ENCODE measurements at regions not wholly inside any gene's neighbourhood (a gene's known extent, or its start where the extent isn't known, plus 50 kb on each side); places are given as distances from the start of the nearest gene placed in this dataset.

DNA sequence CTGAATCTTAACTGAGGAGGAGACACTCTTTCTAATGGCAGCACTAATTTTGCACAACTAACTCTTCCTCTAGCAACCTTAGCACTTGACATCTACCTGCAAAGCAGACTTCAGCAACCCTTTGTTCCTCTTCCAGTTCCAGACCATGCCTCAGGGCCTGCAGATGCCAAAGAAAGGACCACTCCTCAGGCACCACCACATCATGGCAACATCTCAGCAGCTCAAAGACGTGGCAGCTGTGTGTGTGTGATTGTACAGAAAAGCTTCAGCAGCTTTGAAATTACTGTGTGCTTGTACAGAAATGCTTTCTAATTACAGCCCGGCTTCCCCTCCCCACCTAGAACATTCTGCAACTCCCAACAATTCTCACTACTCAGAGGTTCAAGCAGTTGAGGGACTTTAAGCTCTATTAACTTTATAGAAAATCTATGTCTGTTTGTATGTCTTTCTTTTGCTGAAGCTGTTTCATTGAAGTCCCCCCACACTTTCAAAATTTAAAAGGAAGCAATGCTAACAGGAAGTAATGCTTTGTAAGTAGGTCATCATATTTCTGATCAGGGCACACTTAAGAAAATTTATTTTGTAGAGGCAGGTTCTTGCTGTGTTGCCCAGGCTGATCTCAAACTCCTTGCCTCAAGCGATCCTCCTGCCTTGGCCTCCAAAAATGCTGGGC is 115.2 kb downstream of the CD47 start:
- Histone ChIP-seq H3K4me3 (no peak overlapping the region), H3K36me3 (no peaks in the 10 kb centered on the region), H3K27me3 (no peaks in the 10 kb centered on the region), H3K9me3 (no peaks in the 10 kb centered on the region)
- no peak for DNase-seq

DNA sequence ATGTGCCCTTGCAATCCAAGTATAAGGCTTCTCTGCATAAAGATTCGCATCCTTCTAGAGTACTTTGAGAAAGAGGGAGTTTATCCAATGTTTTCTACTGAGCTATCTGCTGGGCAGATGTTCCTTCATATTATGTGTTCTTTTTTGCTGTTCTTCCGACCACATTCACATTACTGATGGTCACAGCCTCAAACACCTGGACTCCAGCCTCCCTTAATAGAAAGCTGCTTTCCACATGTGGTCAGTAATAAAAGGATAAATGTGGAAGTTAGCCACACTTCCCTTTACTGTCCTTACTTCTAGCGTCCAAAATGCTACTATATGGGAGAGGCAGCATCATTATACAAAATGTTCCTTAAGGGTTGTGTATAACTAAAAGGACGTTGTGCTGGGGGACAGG is 116.9 kb downstream of the CD47 start:
- DNase-seq, result no peak
- Histone ChIP-seq H3K36me3 (no peaks in the 10 kb centered on the region), H3K4me3 (no peak overlapping the region), H3K27me3 (no peaks in the 10 kb centered on the region), H3K9me3 (no peaks in the 10 kb centered on the region)

DNA sequence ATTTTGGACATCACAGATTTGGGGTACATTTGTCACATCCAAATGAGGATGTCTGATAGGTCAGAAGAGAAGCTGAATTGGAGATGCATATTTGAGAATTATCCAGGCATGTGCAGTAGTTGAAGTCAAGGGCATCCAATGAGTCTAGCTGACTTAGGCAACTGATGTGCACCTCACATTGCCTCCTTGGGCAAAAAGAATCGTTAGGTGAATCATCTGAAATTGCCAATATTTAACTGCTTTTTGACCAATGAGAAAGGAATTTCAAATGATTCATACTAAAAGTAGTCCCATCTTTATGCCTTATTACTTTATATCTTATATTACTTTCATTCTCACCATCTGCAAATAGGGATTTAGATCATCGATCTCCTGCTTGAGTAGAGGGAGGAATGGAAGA is 117.7 kb downstream of the CD47 start:
- no peaks in the 10 kb centered on the region for H3K27me3 ChIP-seq
- H3K9me3 ChIP-seq, result no peaks in the 10 kb centered on the region
- DNase-seq, result no peak
- no peak overlapping the region for H3K4me3 ChIP-seq
- H3K36me3 ChIP-seq, result no peaks in the 10 kb centered on the region

DNA sequence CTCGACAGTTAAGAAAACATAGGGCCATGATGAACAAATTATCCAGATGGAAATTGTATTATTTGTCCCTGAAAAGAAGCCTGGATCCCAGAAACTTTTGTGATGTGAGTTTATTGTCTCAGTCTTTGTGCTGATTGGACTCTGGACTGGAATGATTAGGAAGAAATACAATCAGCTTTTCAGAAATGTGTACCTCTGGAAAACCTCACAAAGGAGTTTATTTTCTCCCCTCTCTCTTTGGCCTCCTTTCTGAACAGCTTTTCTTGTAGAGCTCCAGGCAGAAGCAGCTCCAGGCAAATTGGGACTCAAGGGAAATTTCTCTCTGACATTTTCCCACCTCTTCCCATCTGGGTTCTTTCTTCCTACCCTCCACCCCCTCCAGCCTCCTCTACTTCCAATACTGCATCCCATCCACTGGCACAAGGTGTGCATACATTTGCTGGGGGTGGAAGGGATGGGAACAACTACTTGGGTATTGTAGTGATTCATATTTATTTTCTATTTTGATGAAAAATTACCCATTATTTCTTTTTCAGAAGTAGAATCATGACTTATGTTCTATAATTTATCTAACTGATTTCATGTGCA is 119.7 kb downstream of the CD47 start:
- H3K9me3 ChIP-seq, result no peaks in the 10 kb centered on the region
- no peaks in the 10 kb centered on the region for H3K36me3 ChIP-seq
- no peak overlapping the region for H3K4me3 ChIP-seq
- no peak for DNase-seq
- no peaks in the 10 kb centered on the region for H3K27me3 ChIP-seq

DNA sequence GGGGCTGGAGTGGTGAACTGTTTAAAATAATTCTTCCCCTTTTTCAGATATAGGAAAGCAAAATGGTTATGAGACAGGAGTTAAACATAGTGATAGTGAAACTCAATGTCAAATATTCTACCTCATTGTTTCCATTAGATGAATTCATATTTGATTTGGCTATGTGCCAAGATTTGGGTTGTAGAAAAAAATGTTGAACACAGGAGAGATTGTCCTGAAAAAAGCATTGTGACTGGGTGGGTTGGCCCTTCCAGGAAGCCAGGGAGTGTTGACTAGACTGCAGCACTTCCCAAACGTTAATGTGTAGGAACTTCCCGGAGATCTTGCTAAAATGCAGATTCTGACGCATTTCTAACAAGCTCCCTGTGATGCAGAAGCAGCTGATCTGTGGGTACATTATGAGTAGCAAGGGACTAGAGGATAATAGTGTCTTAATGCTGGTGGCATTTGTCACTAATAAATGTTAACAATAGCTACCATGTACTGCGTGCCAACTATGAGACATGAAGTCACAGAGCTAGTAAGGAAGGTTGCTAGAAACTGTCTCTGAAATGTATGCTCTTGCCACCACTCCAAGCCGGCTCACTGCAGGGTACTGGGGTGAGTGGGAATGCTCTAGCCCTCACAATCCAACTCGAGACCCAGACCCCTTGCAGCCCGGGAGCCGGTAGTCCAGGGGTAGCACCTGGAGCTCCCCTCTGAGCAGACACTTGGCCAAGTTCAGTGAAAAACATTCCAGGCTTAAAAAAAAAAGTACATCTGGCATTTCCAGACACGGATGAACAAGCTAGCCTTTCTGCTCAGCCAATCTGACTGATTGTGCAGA is 120.6 kb downstream of the CD47 start:
- no peak overlapping the region for H3K4me3 ChIP-seq
- DNase-seq, result no peak
- no peaks in the 10 kb centered on the region for H3K9me3 ChIP-seq
- no peaks in the 10 kb centered on the region for H3K36me3 ChIP-seq
- H3K27me3 ChIP-seq, result no peaks in the 10 kb centered on the region

DNA sequence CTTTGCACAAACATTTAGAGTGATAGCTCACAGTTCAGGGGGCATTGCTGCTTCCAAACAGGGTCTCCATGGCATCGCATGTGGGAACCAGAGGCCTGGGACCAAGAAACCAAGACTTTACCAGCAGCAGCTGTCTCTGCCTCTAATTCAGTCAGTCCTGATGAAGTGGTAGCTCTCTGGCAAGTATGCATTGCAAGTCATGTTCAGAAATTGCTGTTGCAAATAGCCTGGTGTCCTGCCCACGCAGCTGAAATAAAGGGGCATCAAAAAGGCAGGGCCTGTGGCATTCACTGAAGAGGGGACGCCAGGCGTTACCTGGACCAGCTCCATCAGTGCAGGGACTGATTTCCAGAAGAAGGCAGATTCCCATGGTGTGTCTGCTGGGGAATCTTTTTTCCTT is 121.3 kb downstream of the CD47 start:
- Histone ChIP-seq H3K4me3 (no peak overlapping the region), H3K36me3 (no peaks in the 10 kb centered on the region), H3K9me3 (no peaks in the 10 kb centered on the region), H3K27me3 (no peaks in the 10 kb centered on the region)
- no peak for DNase-seq

DNA sequence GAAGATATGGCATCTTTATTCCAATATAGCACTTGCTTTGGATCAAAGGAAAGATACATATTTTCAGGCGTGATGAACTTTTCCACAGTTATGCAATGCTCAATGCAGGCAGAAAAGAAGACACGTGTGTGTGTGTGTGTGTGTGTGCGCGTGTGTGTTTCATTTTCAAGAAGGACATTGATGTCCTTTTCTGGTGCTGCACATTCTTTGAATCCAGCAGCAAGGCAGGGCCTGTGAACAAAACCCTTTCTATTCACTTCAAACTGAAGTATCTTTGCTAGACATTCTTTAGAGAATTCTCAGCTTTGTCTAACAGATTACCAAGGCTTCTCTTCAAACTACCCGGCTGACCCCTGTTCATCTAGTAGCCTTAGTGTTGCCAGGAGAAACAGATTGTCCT is 124.6 kb downstream of the CD47 start:
- H3K36me3 ChIP-seq, result no peaks in the 10 kb centered on the region
- no peaks in the 10 kb centered on the region for H3K27me3 ChIP-seq
- H3K9me3 ChIP-seq, result no peaks in the 10 kb centered on the region
- DNase-seq, result no peak
- no peak overlapping the region for H3K4me3 ChIP-seq

DNA sequence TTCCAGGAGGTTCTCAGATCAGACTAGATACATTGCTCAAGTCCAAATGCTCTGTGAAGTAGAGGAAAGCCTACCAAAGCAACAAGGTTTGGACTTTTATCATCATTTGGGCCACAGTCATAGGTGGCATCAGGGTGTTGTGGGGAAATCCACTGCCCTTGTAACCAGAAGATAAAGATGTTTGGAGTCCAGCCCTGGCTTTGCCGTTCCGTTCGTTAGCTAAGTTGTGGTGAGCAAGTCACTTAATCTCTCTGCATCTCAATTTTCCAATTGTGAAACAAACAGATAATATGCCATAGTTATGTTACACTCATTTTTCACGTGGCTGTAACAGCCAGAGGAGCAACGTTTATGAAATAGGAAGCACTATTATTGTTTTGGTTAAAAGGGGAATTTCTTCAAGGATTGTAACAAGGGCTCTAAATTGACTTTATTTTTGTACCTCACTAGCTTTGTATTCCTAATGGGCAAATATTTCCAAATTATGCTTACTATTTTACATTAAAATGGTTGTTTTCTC is 125.6 kb downstream of the CD47 start:
- Histone ChIP-seq H3K4me3 (no peak overlapping the region), H3K27me3 (no peaks in the 10 kb centered on the region), H3K9me3 (no peaks in the 10 kb centered on the region), H3K36me3 (no peaks in the 10 kb centered on the region)
- no peak for DNase-seq

DNA sequence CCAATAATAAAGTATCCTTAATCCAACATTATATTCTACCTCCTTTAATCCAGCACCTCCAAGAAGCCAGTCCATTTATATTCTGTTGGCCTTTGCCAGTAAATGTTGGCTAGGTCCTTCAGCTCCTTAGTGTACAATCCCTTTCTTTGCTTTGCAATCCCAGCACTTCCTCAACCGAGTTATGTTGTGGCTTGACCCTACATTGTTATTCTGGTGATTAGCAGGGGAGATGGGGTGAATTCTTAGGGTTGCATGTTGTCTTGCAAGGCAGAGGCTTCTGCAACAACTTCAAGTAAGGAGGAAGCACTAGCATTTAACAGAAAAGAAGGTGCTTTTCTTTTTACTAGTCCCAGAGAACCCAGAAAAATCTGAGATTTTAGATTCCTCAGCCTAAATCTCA is 127.2 kb downstream of the CD47 start:
- Histone ChIP-seq H3K36me3 (no peaks in the 10 kb centered on the region), H3K4me3 (no peak overlapping the region), H3K27me3 (no peaks in the 10 kb centered on the region), H3K9me3 (no peaks in the 10 kb centered on the region)
- no peak for DNase-seq

DNA sequence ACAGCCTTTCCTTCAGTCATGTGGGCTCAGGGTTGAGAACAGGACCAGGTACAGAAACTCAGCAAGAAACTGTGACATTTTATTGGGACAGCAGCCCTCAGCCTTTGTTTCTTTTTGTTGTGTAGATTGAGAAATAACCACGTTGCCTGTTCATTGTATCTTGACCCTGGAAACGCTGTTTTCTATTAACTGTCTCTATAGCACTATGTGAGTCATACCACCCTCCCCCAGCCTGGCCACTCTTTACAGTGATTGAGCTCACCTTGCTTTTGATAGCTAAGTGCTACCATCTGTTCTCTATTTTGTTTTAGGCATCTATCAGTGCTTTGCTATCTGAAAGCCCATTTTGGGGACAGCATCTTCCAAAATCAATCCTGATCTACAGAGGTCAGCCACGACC is 127.9 kb downstream of the CD47 start:
- no peaks in the 10 kb centered on the region for H3K27me3 ChIP-seq
- no peaks in the 10 kb centered on the region for H3K36me3 ChIP-seq
- DNase-seq, result no peak
- no peaks in the 10 kb centered on the region for H3K9me3 ChIP-seq
- no peak overlapping the region for H3K4me3 ChIP-seq

DNA sequence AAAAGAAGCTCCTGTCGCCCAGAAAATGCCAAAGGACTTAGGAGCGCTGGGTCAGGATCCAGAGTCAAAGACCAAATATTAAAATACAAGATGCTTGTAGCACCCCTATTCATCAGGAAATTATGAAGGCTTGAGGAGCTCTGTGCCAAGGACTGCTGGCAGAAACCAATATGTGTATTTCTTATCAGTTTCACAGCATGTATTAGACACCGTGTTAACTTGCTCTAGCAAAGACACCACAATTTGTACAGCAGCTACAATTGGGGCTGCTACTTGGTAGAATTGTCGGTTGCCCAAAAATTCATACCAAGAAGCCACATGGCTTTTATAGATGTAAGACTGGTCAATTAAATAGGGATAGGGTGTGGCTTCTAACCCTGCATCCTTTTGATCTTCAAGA is 128.8 kb downstream of the CD47 start:
- Histone ChIP-seq H3K4me3 (no peak overlapping the region), H3K27me3 (no peaks in the 10 kb centered on the region), H3K36me3 (no peaks in the 10 kb centered on the region), H3K9me3 (no peaks in the 10 kb centered on the region)
- DNase-seq, result no peak

DNA sequence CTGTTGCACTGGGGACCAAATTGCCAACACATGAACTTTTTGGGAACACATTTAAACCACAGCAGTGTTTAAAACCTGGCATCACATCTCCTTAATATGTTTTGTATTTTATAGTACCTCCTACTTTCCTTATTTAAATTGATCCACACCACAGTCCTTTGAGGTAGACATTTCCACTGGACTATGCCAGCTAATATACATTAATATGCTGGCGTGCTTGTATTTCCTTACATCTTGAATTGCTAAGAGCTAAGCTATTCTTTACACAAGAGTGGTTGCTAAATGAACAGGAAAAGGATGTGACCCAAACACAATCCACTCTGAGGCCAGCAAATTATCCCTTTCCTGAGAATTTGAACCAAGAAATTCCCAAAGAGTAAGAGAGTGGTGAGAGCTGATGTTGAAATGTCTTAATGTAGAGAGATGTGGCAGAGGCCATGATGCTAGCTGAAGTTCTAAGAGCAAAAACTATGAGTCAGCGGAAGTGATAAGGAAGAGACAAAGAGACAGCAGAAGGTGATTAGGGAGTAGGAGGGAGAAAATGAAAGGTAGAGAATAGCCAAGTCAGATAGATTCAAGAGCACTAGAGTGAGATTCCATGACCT is 131.2 kb downstream of the CD47 start:
- DNase-seq, result no peak
- no peaks in the 10 kb centered on the region for H3K27me3 ChIP-seq
- H3K4me3 ChIP-seq, result no peak overlapping the region
- no peaks in the 10 kb centered on the region for H3K9me3 ChIP-seq
- H3K36me3 ChIP-seq, result no peaks in the 10 kb centered on the region

DNA sequence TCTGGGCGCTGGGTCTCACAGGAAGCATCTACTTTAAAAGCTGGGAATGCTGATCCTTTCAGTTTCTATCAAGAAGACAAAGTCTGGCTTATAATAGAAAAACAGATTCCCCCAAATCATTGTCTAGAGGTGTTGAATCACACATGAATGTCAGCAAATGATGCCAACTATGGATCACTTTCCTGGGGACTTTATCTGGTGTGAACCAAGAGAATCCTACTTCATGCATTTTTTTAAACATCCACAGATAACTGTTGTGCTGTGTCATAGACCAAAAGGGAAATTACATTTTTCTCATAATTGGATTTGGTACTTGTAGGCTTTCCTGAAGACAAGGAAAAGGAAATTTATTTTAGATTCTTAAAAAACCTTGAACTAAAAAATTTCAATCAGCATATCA is 132.7 kb downstream of the CD47 start:
- DNase-seq, result no peak
- Histone ChIP-seq H3K36me3 (no peaks in the 10 kb centered on the region), H3K27me3 (no peaks in the 10 kb centered on the region), H3K4me3 (no peak overlapping the region), H3K9me3 (no peaks in the 10 kb centered on the region)

DNA sequence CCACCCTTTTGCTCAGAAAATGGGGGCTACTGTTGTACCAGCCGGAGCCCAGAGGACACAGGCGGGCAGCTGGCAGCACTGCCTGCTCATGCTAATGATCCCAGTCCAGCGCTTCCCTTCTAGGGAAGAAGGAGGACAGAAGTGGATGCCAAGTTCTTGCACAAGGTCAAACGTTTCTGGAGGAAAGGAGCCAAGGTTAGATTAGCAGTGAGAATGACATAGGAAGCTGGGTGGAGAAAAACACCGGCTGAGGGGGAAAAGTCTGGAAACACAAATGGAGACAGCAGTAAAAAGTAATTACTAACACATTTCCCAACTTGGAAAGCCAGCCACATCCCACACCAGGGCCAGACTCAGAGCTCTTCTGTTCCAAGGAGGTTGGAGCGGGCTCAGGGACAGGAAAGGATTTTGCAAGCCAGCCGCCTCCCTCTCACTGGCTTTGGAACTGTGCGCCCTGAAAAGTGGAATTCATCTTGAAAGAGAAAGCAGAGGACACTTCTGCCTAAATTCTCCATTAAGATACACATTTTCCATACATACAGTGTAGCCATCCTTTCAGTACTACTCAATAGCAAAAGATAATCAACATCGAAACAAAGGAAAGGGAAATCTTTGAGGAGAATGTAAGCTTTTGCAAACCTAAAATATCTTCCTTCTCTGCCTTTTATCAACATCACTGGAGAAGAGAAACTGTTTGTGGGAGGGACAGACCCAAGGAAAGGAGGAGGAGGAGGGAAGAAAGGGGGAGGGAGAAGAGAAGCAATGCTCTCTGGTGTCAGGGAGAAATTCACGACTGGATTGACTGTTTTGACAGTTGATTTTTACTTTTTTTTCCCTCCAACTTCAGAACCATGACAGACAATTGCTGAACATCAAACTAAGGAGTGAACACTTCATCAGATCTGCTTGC is 133.6 kb downstream of the CD47 start:
- peak; percentile 86 for DNase-seq
- Histone ChIP-seq H3K27me3 (no peaks in the 10 kb centered on the region), H3K36me3 (no peaks in the 10 kb centered on the region), H3K9me3 (no peaks in the 10 kb centered on the region), H3K4me3 (peak overlapping the region; percentile 22)

DNA sequence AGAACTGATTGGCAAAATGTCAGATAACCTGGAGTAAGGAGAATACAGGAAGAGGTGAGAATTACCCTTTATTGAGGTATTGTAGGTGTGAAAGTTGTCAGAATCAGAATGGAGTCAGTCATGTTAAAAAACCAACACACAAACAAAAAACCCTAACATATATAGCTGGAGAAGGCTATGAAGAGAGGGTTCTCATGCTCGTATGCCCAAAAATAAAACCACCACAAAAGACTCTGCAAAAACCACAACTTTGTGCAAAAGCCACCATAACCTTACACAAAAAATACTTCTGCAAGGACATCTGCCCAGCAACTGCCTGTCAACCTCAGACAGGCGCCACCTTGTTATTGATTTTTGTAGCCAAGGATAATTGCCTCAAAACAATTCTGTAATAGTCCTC is 136.0 kb downstream of the CD47 start:
- no peak for DNase-seq

DNA sequence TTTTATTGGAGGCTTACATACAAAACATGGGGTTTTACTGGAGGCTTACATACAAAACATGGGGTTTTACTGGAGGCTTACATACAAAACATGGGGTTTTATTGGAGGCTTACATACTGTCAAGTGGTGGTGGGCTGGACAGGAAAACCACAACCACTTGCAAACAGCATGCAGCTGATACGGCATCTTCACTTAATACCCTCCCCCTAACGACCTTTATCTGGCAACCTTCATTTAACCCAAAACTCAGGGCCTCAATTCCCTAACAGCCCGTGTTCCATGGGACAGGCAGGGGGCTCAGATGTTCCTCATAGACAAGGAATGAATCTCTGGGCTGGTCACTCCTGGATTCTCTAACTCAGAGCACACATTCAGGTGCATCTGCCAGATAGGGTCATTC is 137.1 kb downstream of the CD47 start:
- Histone ChIP-seq H3K36me3 (no peaks in the 10 kb centered on the region), H3K27me3 (no peaks in the 10 kb centered on the region), H3K9me3 (no peaks in the 10 kb centered on the region), H3K4me3 (no peak overlapping the region)
- no peak for DNase-seq

More for the DNA sequence above, 136.0 kb downstream of the CD47 start:
- Histone ChIP-seq H3K36me3 (no peaks in the 10 kb centered on the region), H3K27me3 (no peaks in the 10 kb centered on the region), H3K4me3 (no peak overlapping the region), H3K9me3 (no peaks in the 10 kb centered on the region)
